Skeletal muscle cell (primary cell): ENCODE measurements at regions not wholly inside any gene's neighbourhood (a gene's known extent, or its start where the extent isn't known, plus 50 kb on each side); places are given as distances from the start of the nearest gene placed in this dataset.
"Not testable (repeated sequence)": the region's sequence is repeated elsewhere in the genome, so short reads cannot be mapped to it uniquely, and the experiment has no call there.

Experiments
- DNase-seq: peaks from one replicate; pipeline ENCODE4 v3.0.0-alpha.2; 2010; ENCODE audit warnings: low read depth
- H3K4me3 ChIP-seq: 2 replicates; pipeline ENCODE4 v1.5.1; 2011; ENCODE audit warnings: low read depth, mild to moderate bottlenecking, control low read depth, low read length, moderate library complexity

DNA sequence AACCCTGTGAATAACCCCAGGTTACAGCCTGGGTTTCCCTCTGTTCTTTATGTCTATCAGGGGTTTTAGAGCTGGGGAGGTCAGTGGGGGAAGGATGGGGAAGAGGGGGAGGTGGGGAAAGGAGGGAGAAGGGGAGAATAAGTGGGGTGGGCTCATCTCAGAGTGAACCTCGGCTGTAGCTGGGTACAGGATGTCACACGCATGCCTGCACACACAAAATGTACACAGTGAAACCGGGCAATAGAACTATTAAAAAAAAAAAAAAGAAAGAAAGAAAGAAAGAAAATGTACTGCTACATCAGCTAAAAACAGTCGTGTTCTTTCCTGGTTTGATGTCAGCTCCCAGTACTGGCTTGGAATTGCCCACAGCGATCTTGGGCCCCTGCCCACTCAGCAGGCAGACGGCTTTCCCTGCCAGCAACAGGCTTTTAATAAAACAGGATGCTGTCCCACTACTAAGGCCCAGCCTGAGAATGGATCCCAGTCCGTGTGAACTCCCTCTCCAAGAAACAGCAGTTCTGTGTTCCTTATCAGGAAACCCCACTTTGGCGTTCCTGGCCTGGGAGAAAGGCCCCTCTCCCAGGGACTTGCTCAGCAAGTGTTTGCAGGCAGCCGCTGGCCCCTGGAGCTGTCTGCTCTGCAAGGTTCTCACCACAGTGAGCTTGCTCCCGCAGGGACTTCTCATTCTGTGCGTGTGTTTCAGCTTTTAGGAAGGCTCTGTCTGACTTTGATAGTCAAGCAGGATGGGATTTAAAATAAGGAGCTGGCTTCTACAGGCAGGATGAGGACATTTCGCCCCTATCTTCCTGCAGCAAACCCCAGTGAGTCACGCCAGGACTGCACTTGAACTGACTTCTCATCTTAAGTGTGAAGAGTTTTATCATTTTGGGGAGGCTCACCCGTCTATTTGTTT lies 225.6 kb downstream of the BCL2L11 start:
- H3K4me3 ChIP-seq, result not testable (repeated sequence)
- DNase-seq, result peak; percentile 34

DNA sequence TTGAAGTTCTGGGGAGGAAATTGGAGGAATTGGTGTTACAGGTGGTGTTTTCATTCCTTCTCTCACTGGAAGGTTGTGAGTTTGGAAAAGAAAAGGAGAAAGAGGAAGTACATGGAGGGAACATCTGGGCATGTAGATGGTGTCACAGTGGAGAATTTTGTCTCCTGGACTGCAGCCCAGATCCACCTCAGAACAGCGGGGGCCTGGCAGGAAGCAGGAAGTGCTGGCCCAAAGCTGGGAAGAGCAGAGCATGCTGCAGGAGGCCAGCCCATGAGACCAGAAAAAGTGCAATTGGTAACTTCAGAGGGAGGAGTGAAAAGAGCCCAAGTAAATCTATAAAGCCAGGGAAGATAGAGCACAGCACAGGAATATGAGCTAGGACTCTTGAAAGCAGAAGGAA lies 227.0 kb downstream of the BCL2L11 start:
- not testable (repeated sequence) for H3K4me3 ChIP-seq, DNase-seq

DNA sequence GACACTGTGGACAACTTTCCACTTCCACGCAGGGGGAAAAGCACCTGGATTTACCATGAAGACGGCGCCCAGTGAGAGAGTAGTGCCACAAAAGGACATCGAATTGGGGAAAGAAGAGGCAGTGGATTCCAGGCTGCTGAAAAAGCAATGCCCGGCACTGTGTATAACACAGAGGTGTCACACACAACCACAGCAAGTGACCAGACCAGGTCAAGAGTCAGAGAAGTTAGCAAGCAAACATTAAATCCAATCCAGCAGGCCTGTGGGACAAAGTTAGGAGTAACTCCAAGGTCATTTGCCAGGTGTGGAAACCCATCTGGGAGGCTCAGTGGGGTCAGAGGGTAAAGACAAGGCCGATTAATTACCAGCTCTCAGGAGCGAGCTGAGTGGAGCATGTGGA lies 227.6 kb downstream of the BCL2L11 start:
- DNase-seq, H3K4me3 ChIP-seq: not testable (repeated sequence)

DNA sequence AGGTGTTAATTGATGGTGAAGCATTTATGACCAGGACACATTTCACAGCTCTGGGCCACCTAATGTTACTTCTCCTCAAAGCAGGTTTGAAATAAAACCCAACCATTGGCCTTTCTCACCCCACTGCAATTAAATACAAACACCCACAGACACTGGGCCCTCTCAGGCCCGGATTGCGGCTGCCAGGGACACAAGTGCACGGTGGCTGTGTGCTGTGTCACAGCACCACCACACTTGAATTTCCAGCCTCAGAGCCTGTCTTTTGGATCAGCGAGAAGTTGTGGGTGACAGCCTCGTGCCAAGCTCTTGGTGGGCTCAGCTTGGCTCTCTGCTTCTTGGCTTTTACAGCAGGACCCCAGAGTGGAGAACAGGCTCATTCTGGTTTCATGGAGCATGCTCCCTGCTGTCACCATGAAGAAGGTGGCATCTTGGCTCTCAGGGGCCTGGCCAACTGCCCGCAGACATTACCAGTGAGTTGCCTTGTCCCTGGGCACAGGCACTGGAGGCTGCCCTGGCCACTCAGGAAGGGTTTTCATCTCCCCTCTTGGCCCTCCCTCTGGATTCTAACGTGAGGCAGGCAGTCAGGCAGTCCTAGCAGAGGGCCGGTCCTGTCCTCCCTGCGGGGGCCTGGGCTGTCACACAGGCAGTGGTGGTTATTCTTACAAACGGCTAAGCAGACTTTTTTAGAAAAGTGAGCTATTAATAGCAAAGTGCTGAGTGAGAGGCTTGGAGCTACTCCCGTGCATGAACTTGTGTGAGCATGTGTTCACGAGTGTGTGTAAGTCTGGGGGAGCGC lies 234.5 kb downstream of the BCL2L11 start:
- H3K4me3 ChIP-seq, DNase-seq: not testable (repeated sequence)

DNA sequence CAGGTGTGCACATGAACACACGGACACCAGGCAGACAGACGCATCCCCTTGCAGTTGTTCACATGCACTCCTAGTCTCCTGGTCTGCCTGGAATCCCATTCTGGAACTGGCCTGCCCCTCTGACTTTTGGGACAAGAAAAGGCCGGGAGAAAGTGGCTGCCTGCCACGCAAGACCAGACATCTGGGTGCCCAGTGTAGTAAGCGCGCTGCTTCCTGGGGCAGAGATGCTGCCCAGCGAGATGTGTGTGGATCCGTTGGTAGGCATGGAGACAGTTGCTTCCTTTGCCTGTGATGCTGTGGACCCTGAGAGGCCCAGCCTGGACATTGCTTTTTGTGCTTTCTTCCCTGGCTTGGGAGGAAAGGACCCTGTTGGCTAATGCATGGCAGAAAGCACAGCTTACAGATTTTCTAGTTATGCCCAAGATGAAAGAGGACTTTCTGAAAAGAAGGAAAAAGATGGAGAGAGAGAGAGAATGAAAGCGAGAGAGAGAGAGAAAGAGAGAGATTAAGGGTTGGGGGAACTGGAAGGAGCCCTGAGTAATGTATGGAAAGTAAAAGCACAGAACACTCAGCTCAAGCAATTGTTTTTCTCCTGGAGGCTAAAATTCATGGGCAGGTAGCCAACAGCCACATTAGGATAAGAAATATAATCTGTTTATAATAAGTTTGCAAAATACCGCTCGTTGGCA lies 235.3 kb downstream of the BCL2L11 start:
- not testable (repeated sequence) for H3K4me3 ChIP-seq, DNase-seq

DNA sequence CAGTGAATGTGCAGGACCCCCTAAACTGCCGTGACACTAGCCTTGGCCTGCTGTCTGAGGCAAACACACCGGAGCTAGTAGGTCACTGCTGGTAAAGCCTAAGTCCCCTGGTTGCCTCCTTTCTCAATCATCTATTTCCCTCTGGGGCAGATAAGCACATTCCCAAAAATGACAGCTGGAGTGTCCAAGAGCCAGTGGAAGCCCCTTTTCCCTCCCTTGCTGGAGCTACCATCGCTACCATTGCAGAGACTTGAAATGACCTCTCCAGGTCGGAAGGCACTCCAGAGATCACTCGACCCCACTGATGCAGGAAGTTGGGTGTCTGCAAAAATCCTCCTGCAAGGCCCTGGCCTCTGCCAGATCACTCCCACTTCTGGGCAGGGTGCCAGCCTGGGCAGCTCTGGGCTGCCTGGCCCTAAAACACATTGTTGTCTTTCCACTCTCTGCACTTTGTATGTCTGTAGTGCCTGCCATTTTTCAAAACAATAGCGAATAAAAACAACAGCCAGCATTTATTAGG lies 235.9 kb downstream of the BCL2L11 start:
- DNase-seq, result not testable (repeated sequence)

DNA sequence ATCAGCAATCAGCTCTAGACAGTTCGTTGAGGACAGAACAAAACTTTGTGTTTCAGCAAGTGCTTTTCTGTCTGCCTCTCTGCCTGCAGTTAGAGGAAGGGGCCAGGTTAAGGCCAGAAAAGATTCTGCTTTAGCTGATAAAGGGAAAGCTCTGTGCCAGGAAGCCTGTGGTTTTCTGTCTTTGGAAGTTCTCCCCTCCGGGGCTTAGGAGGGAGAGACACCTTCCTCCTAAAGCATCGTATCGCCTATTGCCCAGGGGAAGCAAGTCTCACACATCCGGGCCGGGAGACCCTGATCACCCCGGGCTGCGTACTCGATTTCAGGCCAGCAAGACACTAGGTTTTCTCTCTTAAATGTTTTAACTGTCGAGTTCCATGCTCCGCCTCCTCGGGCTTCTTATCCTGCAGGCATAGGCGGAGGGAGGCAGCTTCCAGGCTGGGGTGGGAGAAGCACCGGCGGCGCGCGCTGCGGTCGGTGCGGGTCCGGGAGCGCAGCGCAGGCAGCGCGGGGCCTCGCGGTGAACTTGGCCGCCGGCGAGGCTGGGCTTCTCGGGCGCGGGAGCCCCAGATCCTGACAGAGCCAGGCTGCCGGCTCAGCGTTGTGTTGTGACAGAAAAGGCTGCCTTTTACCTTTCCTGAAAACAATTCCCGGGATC lies 245.4 kb downstream of the BCL2L11 start:
- H3K4me3 ChIP-seq, DNase-seq: not testable (repeated sequence)

More for the DNA sequence above, 235.9 kb downstream of the BCL2L11 start:
- not testable (repeated sequence) for H3K4me3 ChIP-seq

DNA sequence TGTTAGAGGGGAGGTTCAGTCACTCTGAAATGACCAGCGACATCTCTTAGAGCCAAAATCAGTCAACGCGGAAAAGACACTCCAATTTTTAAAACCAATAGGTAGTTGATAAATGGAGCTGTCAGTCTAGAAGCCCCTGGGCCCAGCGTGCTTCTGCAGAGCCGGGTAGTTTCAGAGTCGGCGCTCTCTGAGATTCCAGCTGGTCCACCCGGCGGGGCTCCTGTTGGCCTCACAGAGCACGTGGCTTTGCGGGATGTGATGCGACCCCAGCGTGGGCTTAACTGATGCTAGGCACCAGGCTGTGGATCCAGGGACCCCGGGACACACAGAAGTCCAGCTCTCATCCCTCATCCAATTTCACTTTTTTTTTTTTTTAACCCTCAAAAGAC lies 245.9 kb downstream of the BCL2L11 start:
- not testable (repeated sequence) for H3K4me3 ChIP-seq, DNase-seq

DNA sequence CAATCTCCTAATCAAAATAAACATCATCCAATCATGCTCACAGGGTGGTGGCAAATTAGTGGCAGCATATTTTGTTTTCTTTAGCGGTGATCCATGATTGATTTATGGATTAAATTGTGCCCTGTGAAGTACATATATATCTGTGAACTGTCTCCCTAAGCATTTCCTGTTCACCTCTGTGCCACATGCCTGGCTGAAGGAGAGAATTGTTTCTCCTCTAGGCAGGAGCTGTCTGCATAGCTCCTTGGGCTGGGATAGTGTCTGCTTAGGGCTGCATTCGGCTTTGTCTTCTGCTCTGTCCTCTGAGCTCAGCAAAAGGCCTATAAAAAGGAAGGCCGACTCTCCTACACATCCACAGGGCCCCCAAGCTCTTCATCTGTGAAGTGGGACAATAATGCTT lies 246.4 kb downstream of the BCL2L11 start:
- not testable (repeated sequence) for DNase-seq, H3K4me3 ChIP-seq

DNA sequence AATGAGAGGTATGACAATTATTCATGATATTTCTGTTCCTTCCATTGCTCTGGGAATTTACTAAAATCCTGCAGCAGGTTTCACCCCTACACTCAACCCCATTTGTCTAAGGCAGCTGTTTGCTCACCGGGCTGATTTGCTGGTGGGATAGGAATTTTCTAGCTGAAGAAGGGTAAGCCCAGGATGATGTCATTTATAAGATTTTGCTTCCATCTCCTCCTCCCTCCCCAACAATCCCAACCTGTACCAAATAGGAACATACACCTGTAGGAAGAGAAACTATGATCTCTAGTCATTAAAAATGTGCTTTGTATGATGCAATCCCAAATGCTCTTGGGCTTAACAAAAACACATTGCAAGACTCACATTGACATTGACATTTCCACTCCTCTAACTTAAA lies 247.2 kb downstream of the BCL2L11 start:
- H3K4me3 ChIP-seq, DNase-seq: not testable (repeated sequence)

DNA sequence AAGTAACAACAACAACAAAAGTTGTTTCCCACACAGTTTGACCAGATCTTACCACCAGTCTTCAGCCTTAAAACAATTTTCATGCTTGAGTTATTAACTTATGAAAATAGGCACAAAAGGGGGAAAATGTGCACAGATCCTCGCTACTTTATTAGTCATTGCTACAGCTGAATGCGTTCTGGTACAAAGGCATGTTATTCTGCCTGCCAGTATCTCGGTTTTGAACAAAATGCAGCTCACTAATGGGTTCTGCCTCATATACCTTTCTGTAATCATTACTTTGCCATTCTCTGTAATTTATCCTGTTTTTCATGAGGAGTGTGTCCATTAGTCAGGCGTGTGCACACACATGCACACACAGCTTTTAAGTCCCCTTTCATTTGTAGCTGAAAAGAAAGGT lies 247.6 kb downstream of the BCL2L11 start:
- H3K4me3 ChIP-seq, DNase-seq: not testable (repeated sequence)

DNA sequence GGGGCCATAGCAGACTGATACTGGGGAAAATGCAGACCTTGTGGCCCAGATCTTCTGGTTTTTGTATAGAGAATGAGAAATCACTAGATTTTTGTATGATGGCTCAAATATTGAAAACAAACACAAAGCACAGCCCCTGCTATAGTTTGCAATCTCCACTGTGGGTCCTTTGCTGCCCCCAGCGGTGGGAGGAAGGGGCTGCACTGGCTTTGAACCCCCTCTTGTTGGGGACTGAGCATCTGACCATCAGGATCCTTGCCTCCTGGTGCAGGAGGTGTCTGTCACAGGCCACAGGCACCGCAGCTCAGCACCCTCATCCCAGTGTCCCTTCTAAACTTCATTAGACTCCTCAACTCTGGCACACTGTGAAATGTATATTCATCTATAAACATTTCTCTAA lies 252.3 kb downstream of the BCL2L11 start:
- DNase-seq, H3K4me3 ChIP-seq: not testable (repeated sequence)

DNA sequence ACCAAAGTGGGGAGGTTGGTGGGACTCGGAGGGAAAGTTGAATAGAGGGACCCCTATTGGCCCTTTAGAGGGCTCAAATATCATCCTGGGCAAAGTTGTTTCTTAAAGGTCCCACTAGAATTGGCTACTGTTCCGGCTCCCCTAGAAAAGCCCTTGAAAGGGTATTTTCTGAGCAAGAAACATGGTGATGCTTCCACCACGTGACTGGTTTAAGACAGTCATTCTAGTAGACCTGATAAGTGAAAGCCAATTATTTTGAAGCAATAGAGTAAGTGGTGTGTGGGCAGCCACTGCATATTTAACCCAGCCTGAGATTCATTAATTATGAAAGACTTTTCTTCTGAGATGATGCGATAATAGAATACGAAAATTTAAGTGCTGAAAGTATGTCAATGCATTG lies 253.3 kb downstream of the BCL2L11 start:
- not testable (repeated sequence) for DNase-seq, H3K4me3 ChIP-seq

DNA sequence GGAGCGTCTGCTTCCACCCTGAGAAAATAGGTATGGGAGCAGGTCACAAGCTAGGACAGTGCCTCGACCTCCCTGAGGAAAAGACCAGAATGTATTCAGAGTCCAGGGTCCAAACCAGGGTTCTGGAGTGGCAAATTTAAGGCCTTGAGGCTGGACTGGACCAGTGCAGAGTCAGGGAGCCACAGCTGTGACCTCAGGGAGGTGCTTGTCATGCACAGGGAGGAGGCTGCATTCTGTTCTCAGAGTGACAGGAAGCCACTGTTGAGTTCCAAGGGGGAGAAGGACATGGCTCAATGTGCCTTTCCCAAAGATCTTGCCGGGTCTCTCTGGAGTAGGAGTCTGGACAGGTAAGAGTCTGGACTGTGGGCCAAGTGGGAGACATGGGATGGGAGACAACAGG lies 254.0 kb downstream of the BCL2L11 start:
- not testable (repeated sequence) for DNase-seq, H3K4me3 ChIP-seq

DNA sequence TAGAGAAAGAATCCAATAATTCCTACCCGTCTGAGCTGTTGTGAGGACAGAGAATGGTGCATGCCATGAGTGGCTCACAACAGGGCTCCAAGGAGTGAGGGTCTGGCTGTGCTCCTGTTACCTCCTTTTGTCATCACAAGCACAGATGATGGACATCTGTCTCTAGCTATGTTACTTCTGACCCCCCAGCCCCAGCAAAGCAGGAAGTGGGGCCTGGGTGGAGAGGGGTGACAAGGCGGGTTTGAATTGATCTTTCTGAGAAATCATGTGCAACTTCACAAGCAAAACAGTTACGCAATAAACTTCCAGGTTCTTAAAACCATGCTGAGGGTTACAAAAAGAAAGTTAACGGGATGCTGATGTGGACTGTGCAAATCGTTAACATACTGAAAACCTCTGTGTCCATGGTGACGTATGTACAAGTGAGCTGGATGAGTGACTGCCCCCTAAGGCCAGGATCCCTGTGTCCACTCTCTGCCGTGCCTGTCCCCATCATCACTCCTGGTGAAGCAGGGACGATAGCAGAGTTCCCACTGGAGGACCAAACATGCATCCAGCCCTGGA lies 254.7 kb downstream of the BCL2L11 start:
- not testable (repeated sequence) for H3K4me3 ChIP-seq, DNase-seq

DNA sequence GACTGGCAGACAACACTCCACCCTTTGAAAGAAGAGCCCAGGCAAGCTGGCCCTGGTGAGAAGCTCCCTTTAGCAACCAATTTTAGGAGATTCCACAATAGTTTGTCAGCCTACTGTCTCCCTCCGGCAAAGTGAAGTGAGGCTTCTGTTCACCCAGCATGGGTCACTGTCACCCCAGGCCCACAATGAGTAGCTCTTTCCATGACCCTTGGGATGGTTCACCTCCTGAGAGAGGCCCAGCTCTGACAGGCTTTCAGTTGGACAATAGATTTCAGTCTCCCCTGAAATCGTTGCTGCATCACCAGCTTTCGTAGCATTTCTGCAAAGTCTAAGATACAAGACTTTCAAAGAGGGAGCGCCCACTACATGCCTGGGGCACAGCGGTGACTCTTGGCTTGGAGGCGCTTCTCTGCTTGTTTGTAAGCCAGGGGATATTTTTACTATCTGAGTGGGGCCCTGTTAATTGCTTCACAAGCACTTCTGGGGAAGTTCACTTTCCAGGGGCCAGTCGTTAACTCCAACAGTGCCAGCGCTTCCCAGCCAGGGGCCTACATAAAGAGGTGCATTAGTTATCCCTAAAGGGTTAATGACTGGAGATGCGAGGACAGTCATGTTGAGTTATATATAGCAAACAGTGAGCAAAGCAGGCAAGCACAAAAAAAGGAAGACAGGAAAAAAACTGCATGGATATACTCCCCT lies 255.7 kb downstream of the BCL2L11 start:
- not testable (repeated sequence) for H3K4me3 ChIP-seq, DNase-seq

DNA sequence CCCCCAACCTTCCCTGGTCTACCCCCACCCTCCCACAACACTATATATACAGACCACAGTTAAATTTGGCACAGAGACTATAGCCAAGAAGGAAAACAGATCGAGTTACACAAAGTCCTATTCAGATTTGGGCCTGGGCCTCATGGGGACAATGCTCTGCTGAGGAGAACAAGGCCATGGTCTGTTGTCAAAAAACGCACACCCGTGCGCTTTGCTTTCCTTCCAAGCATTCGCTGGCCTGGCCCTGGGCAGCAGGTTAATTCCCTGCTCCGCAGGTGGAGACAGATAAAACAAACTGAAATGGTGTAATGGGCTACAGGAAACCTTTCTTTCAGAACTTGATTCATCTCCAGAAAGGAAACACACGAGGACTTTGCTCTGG lies 256.2 kb downstream of the BCL2L11 start:
- DNase-seq, H3K4me3 ChIP-seq: not testable (repeated sequence)

DNA sequence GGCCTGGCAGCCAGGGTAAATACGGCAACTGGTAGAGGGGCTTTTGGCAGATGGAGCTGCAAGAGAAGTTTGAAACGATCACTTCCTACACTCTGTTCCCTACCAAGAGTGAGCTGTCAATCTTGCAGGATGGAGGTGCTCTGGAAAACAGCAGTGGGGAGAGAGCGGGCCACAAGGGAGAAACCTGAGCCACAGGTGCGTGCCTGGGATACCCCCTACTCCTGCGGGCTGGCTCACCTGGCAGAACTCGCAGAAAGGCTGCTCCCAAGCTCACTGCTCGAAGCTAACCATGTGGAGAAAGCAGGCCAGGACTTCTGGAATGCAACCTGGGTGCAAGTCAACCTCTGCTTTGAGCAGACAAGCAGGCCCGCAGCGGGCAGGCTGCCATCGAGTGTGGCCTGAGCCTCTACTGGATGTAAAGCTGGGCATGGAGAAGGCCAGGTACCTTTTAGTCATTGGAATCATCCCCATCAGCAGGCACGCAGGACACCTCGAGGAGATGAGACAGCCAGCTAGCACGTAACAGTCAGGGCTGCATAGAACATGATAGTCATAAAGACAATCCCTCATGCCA lies 256.8 kb downstream of the BCL2L11 start:
- not testable (repeated sequence) for DNase-seq, H3K4me3 ChIP-seq
